ENCODE measurements at regions not wholly inside any gene's neighbourhood (a gene's known extent, or its start where the extent isn't known, plus 50 kb on each side); places are given as distances from the start of the nearest gene placed in this dataset.

DNA sequence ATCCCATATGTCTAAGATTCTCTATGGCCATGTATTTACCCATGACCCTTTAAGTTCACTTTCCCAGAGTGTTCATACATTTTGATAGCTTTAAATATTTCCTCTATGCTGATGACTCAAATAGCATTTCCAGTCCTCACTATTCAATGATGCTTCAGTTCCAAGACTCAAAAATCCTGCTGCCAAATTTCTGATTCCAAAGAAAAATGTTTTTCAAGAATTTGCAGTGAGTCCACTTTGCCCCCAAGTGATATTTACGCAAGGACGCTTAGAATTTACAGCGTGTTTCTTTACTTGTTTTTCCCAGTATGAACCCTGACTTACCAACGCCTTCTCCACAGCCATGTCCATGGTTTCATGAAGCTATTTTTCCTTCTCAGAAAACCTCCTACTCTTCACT is 127.9 kb upstream of the PCDH18 start:
- no peak for DNase-seq (ENCODE audit: extremely low spot score, unreplicated experiment)
- Mint-ChIP-seq H3K27ac (ENCODE audit: unreplicated experiment) (peak overlapping the region; percentile 84), H3K27me3 (ENCODE audit: unreplicated experiment) (no peaks in the 10 kb centered on the region), H3K4me1 (ENCODE audit: unreplicated experiment) (peaks cover 87% of the 10 kb centered on the region), H3K4me3 (ENCODE audit: unreplicated experiment) (no peak overlapping the region), H3K9me3 (ENCODE audit: unreplicated experiment) (no peaks in the 10 kb centered on the region), H3K36me3 (ENCODE audit: unreplicated experiment) (no peaks in the 10 kb centered on the region)
- no peak for TF ChIP-seq CTCF (IDR thresholded peaks at IDR 0.05)

GRCh38 chr4:137659431-137659830 is 127.1 kb upstream of the PCDH18 start:
- Mint-ChIP-seq H3K27me3 (ENCODE audit: unreplicated experiment) (no peaks in the 10 kb centered on the region), H3K4me1 (ENCODE audit: unreplicated experiment) (peaks cover 82% of the 10 kb centered on the region), H3K27ac (ENCODE audit: unreplicated experiment) (peak overlapping the region; percentile 84), H3K36me3 (ENCODE audit: unreplicated experiment) (no peaks in the 10 kb centered on the region), H3K4me3 (ENCODE audit: unreplicated experiment) (peak overlapping the region; percentile 20), H3K9me3 (ENCODE audit: unreplicated experiment) (no peaks in the 10 kb centered on the region)
- DNase-seq (ENCODE audit: extremely low spot score, unreplicated experiment): no peak
- TF ChIP-seq CTCF (IDR thresholded peaks at IDR 0.05): no peak

DNA sequence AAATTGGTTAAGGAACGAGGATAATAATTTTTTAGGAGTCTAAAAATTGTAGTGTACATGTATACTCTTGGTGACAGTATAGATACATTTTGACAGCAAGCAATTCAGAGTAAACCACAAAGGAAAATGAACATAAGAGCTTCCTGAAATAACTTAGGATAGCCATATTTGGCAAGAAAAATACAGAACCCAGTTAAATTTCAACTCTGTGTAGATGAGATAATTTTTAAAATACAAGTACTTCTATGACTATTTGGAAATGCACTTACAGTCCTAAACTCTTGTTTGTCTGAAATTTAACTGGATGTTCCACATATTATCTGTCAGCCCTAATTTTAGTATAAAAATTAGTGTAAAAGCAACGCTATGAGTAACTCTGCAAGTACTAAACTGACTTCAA is 124.4 kb upstream of the PCDH18 start:
- Mint-ChIP-seq H3K36me3 (ENCODE audit: unreplicated experiment) (no peaks in the 10 kb centered on the region), H3K9me3 (ENCODE audit: unreplicated experiment) (no peaks in the 10 kb centered on the region), H3K4me1 (ENCODE audit: unreplicated experiment) (peaks cover 64% of the 10 kb centered on the region), H3K4me3 (ENCODE audit: unreplicated experiment) (no peak overlapping the region), H3K27ac (ENCODE audit: unreplicated experiment) (peak overlapping the region; percentile 38), H3K27me3 (ENCODE audit: unreplicated experiment) (no peaks in the 10 kb centered on the region)
- no peak for TF ChIP-seq CTCF (IDR thresholded peaks at IDR 0.05)
- no peak for DNase-seq (ENCODE audit: extremely low spot score, unreplicated experiment)

DNA sequence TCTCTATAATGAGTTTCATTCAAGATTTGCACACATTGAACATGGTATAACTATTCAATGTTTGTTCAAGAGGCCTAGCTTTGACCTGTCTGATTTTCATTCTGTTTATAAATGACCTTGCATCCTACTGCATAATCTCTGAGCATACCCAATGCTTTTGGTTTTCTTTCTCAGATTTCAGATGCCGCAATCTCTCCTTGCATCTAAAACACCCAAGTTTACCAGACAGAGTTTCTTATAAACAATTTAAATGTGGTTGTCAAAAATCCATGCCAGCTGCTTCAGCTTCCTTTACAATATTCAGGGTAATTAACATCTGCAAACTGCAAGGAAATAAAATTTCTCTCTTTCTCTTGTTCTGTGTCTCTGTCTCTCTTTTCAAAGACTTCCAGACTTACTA is 123.0 kb upstream of the PCDH18 start:
- H3K4me1 Mint-ChIP-seq (ENCODE audit: unreplicated experiment): peaks cover 54% of the 10 kb centered on the region
- H3K27me3 Mint-ChIP-seq (ENCODE audit: unreplicated experiment): no peaks in the 10 kb centered on the region
- no peak overlapping the region for H3K27ac Mint-ChIP-seq (ENCODE audit: unreplicated experiment)
- H3K9me3 Mint-ChIP-seq (ENCODE audit: unreplicated experiment): no peaks in the 10 kb centered on the region
- DNase-seq (ENCODE audit: extremely low spot score, unreplicated experiment): no peak
- H3K36me3 Mint-ChIP-seq (ENCODE audit: unreplicated experiment): no peaks in the 10 kb centered on the region
- no peak for TF ChIP-seq CTCF (IDR thresholded peaks at IDR 0.05)
- no peak overlapping the region for H3K4me3 Mint-ChIP-seq (ENCODE audit: unreplicated experiment)

- H3K9me3 Mint-ChIP-seq (ENCODE audit: unreplicated experiment): no peaks in the 10 kb centered on the region
- no peaks in the 10 kb centered on the region for H3K36me3 Mint-ChIP-seq (ENCODE audit: unreplicated experiment)
- H3K27ac Mint-ChIP-seq (ENCODE audit: unreplicated experiment): no peak overlapping the region
- DNase-seq (ENCODE audit: extremely low spot score, unreplicated experiment): no peak
- no peaks in the 10 kb centered on the region for H3K27me3 Mint-ChIP-seq (ENCODE audit: unreplicated experiment)
- H3K4me1 Mint-ChIP-seq (ENCODE audit: unreplicated experiment): peaks cover 18% of the 10 kb centered on the region
- H3K4me3 Mint-ChIP-seq (ENCODE audit: unreplicated experiment): no peak overlapping the region
- no peak for TF ChIP-seq CTCF (IDR thresholded peaks at IDR 0.05)
Observed at GRCh38 chr4:137651128-137651527, 118.8 kb upstream of the PCDH18 start.
